Cardiac fibroblast (primary cell): ENCODE measurements at regions not wholly inside any gene's neighbourhood (a gene's known extent, or its start where the extent isn't known, plus 50 kb on each side); places are given as distances from the start of the nearest gene placed in this dataset.
A peak's percentile ranks its signal among the peaks of the same experiment; 100 is the strongest.
"Not testable (repeated sequence)": the region's sequence is repeated elsewhere in the genome, so short reads cannot be mapped to it uniquely, and the experiment has no call there.

ENCODE experiments used
- DNase-seq, 2 donors: peaks; one replicate each; pipeline versions ENCODE4 v3.0.0 to v3.0.0-alpha.2; 2010; ENCODE audit warnings: low read depth in 2 of 2
- H3K4me3 ChIP-seq, 2 donors: replicated peaks in 1 of 2; 1 replicate in 1 of 2; 2 replicates in 1 of 2; pipeline ENCODE4 v1.5.1; 2011; ENCODE audit warnings: low read depth in 2 of 2, low read length in 2 of 2, mild to moderate bottlenecking in 2 of 2, moderate library complexity in 1 of 2
- CTCF ChIP-seq: IDR thresholded peaks from one replicate; pipeline ENCODE4 v1.5.1; 2011; ENCODE audit warnings: low read depth, mild to moderate bottlenecking, low read length, inconsistent platforms

GRCh38 chr3:115204475-115204874 is 57.4 kb upstream of the ZBTB20 start:
- no peak for TF ChIP-seq CTCF
- DNase-seq = no peak
- H3K4me3 ChIP-seq = no peak overlapping the region

GRCh38 chr3:115208066-115208750 is 61.1 kb upstream of the ZBTB20 start:
- no peak for DNase-seq
- no peak overlapping the region for H3K4me3 ChIP-seq
- TF ChIP-seq CTCF = no peak

GRCh38 chr3:115211810-115212492 is 64.9 kb upstream of the ZBTB20 start:
- no peak for TF ChIP-seq CTCF
- no peak for DNase-seq
- H3K4me3 ChIP-seq = no peak overlapping the region

GRCh38 chr3:115212615-115213014 is 65.5 kb upstream of the ZBTB20 start:
- DNase-seq = no peak
- no peak for TF ChIP-seq CTCF
- H3K4me3 ChIP-seq = no peak overlapping the region

- DNase-seq, H3K4me3 ChIP-seq: not testable (repeated sequence)
These were observed 66.0 kb upstream of the ZBTB20 start for GRCh38 chr3:115213052-115213451.

GRCh38 chr3:115217292-115217677 is 70.2 kb upstream of the ZBTB20 start:
- DNase-seq = no peak
- no peak for TF ChIP-seq CTCF
- no peak overlapping the region for H3K4me3 ChIP-seq

GRCh38 chr3:115217678-115218451 is 70.8 kb upstream of the ZBTB20 start:
- peak; percentile 65 for TF ChIP-seq CTCF
- H3K4me3 ChIP-seq = no peak overlapping the region
- DNase-seq = peak; percentile 81 to 89
